ENCODE measurements at regions not wholly inside any gene's neighbourhood (a gene's known extent, or its start where the extent isn't known, plus 50 kb on each side); places are given as distances from the start of the nearest gene placed in this dataset.

GRCh38 chr18:10279905-10280644, 174.4 kb upstream of the APCDD1 start:
- Histone ChIP-seq H3K4me1 (peaks cover 0 to 4% (median 0%) of the 10 kb centered on the region in 4 donors), H3K27ac (no peak overlapping the region), H3K4me3 (no peak overlapping the region), H3K27me3 (no peaks in the 10 kb centered on the region), H3K36me3 (no peaks in the 10 kb centered on the region), H3K9me3 (no peaks in the 10 kb centered on the region)
- no peak for ATAC-seq (ENCODE audit: low FRiP score in 2 of 2)
- no peak for DNase-seq
- WGBS, 2 donors = 90 to 95% methylated on average over 9 of the region's 9 CpGs
- no peak for TF ChIP-seq POLR2A (IDR thresholded peaks at IDR 0.05)
- TF ChIP-seq EP300 (IDR thresholded peaks at IDR 0.05) = no peak
- no peak for TF ChIP-seq CTCF (IDR thresholded peaks at IDR 0.05)
- no peak for TF ChIP-seq POLR2AphosphoS5 (IDR thresholded peaks at IDR 0.05)

GRCh38 chr18:10284540-10285282, 169.7 kb upstream of the APCDD1 start:
- WGBS, 2 donors = 53 to 59% methylated on average over 13 of the region's 13 CpGs
- peak in 1 of 2 donors; percentile 15 for ATAC-seq (ENCODE audit: low FRiP score in 2 of 2)
- H3K27ac ChIP-seq = no peak overlapping the region

GRCh38 chr18:10285283-10285640, 169.2 kb upstream of the APCDD1 start:
- TF ChIP-seq CTCF (IDR thresholded peaks at IDR 0.05) (no peak), EP300 (IDR thresholded peaks at IDR 0.05) (no peak), POLR2AphosphoS5 (IDR thresholded peaks at IDR 0.05) (no peak), POLR2A (IDR thresholded peaks at IDR 0.05) (no peak)
- Histone ChIP-seq H3K4me1 (peaks cover 0 to 8% (median under 1%) of the 10 kb centered on the region in 4 donors), H3K27me3 (no peaks in the 10 kb centered on the region), H3K4me3 (no peak overlapping the region), H3K27ac (no peak overlapping the region), H3K9me3 (no peaks in the 10 kb centered on the region), H3K36me3 (no peaks in the 10 kb centered on the region)
- 45 to 63% methylated on average over 3 of the region's 3 CpGs for WGBS, 2 donors
- ATAC-seq (ENCODE audit: low FRiP score in 2 of 2) (peak in 1 of 2 donors; percentile 59), DNase-seq (no peak)

More at GRCh38 chr18:10284540-10285282, 169.7 kb upstream of the APCDD1 start:
- no peak for DNase-seq
- no peaks in the 10 kb centered on the region for H3K36me3 ChIP-seq
- no peak overlapping the region for H3K4me3 ChIP-seq
- H3K27me3 ChIP-seq = no peaks in the 10 kb centered on the region
- no peaks in the 10 kb centered on the region for H3K9me3 ChIP-seq
- peaks cover 0 to 5% (median 0%) of the 10 kb centered on the region in 4 donors for H3K4me1 ChIP-seq
- TF ChIP-seq EP300 (IDR thresholded peaks at IDR 0.05) = no peak
- no peak for TF ChIP-seq POLR2AphosphoS5 (IDR thresholded peaks at IDR 0.05)
- TF ChIP-seq CTCF (IDR thresholded peaks at IDR 0.05) = no peak
- no peak for TF ChIP-seq POLR2A (IDR thresholded peaks at IDR 0.05)

- H3K4me1 ChIP-seq = peaks cover 0 to 8% (median 3%) of the 10 kb centered on the region in 4 donors
- H3K36me3 ChIP-seq = no peaks in the 10 kb centered on the region
- H3K9me3 ChIP-seq = no peaks in the 10 kb centered on the region
- DNase-seq = no peak
- H3K27ac ChIP-seq = no peak overlapping the region
- ATAC-seq (ENCODE audit: low FRiP score in 2 of 2) = no peak
- TF ChIP-seq POLR2AphosphoS5 (IDR thresholded peaks at IDR 0.05) = no peak
- TF ChIP-seq EP300 (IDR thresholded peaks at IDR 0.05) = no peak
- no peak for TF ChIP-seq CTCF (IDR thresholded peaks at IDR 0.05)
- TF ChIP-seq POLR2A (IDR thresholded peaks at IDR 0.05) = no peak
- no peak overlapping the region for H3K4me3 ChIP-seq
- no peaks in the 10 kb centered on the region for H3K27me3 ChIP-seq
- 83 to 87% methylated on average over 6 to 8 of the region's 8 CpGs for WGBS, 2 donors
Observed at GRCh38 chr18:10286580-10287150, 167.8 kb upstream of the APCDD1 start.
